ENCODE measurements at regions not wholly inside any gene's neighbourhood (a gene's known extent, or its start where the extent isn't known, plus 50 kb on each side); places are given as distances from the start of the nearest gene placed in this dataset.
A peak's percentile ranks its signal among the peaks of the same experiment; 100 is the strongest.

GRCh38 chr2:64750001-64750816, 96.5 kb upstream of the SERTAD2 start:
- peak; percentile 57 for DNase-seq
- no peak for TF ChIP-seq CTCF (IDR thresholded peaks at IDR 0.05)
- peak overlapping the region; percentile 96 for H3K4me3 Mint-ChIP-seq
- peaks cover 32% of the 10 kb centered on the region for H3K4me1 Mint-ChIP-seq
- no peaks in the 10 kb centered on the region for H3K36me3 Mint-ChIP-seq (ENCODE audit: low read depth)
- peaks cover 13% of the 10 kb centered on the region for H3K27me3 Mint-ChIP-seq (ENCODE audit: low read depth, poor library complexity)
- H3K27ac Mint-ChIP-seq = peak overlapping the region; percentile 99
- peaks cover 7% of the 10 kb centered on the region for H3K9me3 Mint-ChIP-seq

- no peaks in the 10 kb centered on the region for H3K36me3 Mint-ChIP-seq (ENCODE audit: low read depth)
- H3K27ac Mint-ChIP-seq = peak overlapping the region; percentile 99
- H3K4me1 Mint-ChIP-seq = peaks cover 28% of the 10 kb centered on the region
- DNase-seq = peak; percentile 98
- H3K9me3 Mint-ChIP-seq = peaks cover 11% of the 10 kb centered on the region
- H3K27me3 Mint-ChIP-seq (ENCODE audit: low read depth, poor library complexity) = peaks cover 15% of the 10 kb centered on the region
- H3K4me3 Mint-ChIP-seq = peak overlapping the region; percentile 96
- TF ChIP-seq CTCF (IDR thresholded peaks at IDR 0.05) = no peak
Observed at GRCh38 chr2:64750817-64751285, 97.1 kb upstream of the SERTAD2 start.

- H3K9me3 Mint-ChIP-seq = peaks cover 16% of the 10 kb centered on the region
- TF ChIP-seq CTCF (IDR thresholded peaks at IDR 0.05) = peak; percentile 24
Observed at GRCh38 chr2:64751286-64752260, 97.9 kb upstream of the SERTAD2 start.

GRCh38 chr2:64753399-64753798, 99.7 kb upstream of the SERTAD2 start:
- H3K36me3 Mint-ChIP-seq (ENCODE audit: low read depth) = no peaks in the 10 kb centered on the region
- no peak for DNase-seq
- no peak overlapping the region for H3K27ac Mint-ChIP-seq
- H3K4me3 Mint-ChIP-seq = peak overlapping the region; percentile 30
- no peak for TF ChIP-seq CTCF (IDR thresholded peaks at IDR 0.05)
- H3K4me1 Mint-ChIP-seq = peaks cover 26% of the 10 kb centered on the region
- peaks cover 18% of the 10 kb centered on the region for H3K27me3 Mint-ChIP-seq (ENCODE audit: low read depth, poor library complexity)
- H3K9me3 Mint-ChIP-seq = peaks cover 16% of the 10 kb centered on the region

More at GRCh38 chr2:64751286-64752260, 97.9 kb upstream of the SERTAD2 start:
- DNase-seq = no peak
- H3K36me3 Mint-ChIP-seq (ENCODE audit: low read depth) = no peaks in the 10 kb centered on the region
- peaks cover 17% of the 10 kb centered on the region for H3K27me3 Mint-ChIP-seq (ENCODE audit: low read depth, poor library complexity)
- peak overlapping the region; percentile 94 for H3K27ac Mint-ChIP-seq
- H3K4me1 Mint-ChIP-seq = peaks cover 26% of the 10 kb centered on the region
- peak overlapping the region; percentile 96 for H3K4me3 Mint-ChIP-seq

- no peak for TF ChIP-seq CTCF (IDR thresholded peaks at IDR 0.05)
- Mint-ChIP-seq H3K4me3 (no peak overlapping the region), H3K36me3 (ENCODE audit: low read depth) (no peaks in the 10 kb centered on the region), H3K27ac (no peak overlapping the region), H3K27me3 (ENCODE audit: low read depth, poor library complexity) (peaks cover 23% of the 10 kb centered on the region), H3K9me3 (peaks cover 16% of the 10 kb centered on the region), H3K4me1 (peaks cover 17% of the 10 kb centered on the region)
- DNase-seq = no peak
Observed at GRCh38 chr2:64754570-64754969, 100.9 kb upstream of the SERTAD2 start.
